Middle frontal gyrus (tissue), 1 donor: ENCODE measurements at regions not wholly inside any gene's neighbourhood (a gene's known extent, or its start where the extent isn't known, plus 50 kb on each side); places are given as distances from the start of the nearest gene placed in this dataset.

ENCODE experiments used
- DNase-seq: peaks from one replicate; pipeline ENCODE4 v3.0.0-alpha.2; 2015; ENCODE audit warnings: low spot score; ENCODE audit errors: extremely low spot score

DNA sequence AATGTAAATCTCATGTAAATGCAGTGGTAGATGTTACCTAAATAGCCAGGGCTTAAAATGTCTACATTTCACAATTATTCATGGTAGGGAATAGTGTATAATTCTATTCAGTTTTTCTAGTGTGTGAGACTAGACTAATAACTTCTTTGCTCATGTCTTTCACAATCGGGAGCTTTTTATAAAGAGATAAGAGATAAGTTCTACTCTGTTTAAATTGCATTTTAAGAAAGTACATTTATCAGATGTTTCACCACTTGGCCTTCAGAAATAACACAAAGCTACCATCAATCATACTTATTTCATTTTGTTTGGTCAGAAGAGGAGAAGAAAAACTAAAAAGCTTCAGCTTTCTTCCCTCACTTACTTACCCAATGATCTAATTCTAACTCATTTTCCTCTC is 725.5 kb upstream of the FLRT2 start:
- no peak for DNase-seq

DNA sequence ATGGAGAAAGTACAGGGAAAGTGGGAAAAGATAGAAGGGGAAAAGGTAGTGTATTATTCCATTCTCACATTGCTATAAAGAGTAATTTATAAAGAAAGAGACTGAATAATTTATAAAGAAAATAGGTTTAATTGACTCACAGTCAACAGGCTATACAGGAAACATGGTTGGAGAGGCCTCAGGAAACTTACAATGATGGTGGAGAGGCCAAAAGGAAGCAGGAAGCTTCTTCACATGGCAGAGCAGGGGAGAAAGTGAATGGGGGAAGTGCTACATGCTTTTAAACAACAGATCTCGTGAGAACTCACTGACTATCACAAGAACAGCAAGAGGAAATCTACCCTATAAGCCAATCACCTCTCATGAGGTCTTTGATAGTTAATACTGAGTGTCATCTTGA is 725.0 kb upstream of the FLRT2 start:
- DNase-seq, result no peak

- no peak for DNase-seq
Measured at GRCh38 chr14:84806181-84806580, 723.8 kb upstream of the FLRT2 start.

DNA sequence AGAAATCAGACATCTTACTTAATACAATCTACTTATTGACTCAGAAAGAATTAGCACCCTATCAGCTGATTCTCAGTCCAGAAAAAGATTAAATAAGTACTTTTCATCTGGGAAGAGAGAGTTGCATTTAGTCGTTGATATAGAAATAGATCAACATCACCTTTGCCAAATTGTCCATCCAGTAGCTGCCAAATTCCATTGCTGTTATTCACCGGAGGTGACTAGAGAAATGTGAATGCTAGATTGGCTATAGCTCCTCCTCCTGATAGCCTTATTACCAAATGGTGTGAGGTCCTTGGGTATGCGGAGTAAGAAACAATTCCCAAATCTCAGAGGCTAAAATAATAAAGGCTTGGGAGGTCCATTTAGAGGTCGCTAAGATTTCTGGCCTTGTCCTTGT is 723.3 kb upstream of the FLRT2 start:
- DNase-seq, result no peak

DNA sequence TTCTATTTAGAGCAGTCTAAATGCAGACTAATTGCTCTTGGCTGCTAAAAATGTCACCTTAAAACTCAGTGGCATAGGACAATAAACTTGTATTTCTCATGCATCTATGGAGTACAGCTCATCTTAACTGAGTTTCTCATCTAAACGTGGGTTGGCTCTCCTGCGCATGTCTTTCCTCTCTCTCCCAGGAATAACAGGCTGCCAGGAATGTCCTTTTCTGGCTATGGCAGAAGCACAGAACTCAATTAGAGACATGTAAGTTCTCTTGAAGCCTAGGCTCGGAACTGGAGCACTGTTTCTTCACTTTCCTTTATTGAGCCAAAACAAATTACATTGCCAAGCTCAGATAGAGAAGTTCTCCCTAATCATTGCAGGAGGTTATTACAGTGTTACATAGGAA is 722.3 kb upstream of the FLRT2 start:
- no peak for DNase-seq

DNA sequence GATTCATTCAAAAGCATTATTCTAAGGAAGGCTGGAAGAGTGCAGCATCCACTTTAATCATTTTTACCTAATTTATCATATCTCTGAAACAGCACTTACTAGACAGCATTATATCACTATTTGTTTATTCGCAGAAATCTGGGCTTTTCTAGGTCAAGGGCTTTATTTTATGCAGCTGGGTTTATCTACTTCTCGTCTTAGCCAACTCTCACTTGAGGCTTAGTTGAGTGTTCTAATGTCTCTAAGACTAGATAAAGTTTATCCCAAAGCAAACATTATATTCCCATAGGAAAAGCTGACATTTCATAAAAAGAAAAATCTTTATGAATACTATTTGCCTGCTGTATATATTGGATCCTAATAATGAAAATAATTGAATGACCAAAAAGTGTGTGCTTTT is 720.8 kb upstream of the FLRT2 start:
- no peak for DNase-seq

GRCh38 chr14:84814391-84814790 is 715.6 kb upstream of the FLRT2 start:
- DNase-seq, result no peak

DNA sequence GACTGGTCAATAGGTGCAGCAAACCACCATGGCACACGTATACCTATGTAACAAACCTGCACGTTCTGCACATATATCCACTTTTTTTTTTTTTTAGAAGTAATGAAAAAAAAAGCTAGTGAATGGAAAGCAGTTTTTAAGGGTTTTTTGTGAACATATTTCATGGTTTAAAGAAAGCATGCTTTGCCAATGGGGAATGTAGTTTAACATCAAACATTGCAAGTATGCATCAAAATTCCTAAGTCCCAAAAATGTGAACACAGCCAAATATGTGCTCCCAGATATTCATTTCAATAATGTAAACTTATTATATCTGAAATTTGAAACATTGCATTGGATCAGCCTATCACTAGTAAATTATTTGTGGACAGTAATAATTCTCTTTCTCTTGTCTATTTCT is 710.4 kb upstream of the FLRT2 start:
- no peak for DNase-seq

DNA sequence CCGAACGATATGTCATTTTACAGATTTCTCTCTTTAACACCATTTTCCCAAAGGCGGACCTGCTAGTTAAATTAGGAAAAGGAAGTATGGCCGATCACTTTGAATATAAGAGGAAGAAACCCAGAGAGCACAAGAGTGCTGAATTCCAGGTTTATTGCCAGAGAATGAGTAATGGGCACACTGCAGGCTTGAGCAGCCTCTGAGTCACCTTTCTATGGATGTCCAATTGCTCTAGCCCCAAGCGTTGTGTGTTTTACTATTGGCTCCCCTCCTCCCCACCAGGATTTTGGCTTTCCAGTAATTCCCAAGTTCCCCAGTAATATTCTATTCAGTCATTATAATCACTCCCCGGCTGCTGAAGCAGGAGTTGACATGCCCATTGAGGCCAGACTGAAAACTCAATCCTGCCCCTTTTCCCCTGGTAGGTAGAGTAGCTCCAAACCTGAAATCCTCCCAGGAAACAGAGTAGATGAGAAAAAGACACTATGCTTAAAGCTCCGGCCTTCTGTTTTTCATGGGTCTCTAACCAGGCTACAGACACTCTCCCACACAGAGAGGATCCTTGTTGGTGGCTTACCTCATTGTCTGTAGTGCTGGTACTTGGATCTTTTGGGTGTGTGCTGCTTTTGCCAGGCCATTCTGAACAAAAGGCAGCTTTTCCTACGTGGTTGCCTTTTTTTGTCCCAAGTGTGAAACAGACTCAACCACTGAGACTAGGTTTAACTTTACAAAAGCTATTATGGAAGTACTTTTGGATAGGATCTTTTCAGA is 704.3 kb upstream of the FLRT2 start:
- no peak for DNase-seq

DNA sequence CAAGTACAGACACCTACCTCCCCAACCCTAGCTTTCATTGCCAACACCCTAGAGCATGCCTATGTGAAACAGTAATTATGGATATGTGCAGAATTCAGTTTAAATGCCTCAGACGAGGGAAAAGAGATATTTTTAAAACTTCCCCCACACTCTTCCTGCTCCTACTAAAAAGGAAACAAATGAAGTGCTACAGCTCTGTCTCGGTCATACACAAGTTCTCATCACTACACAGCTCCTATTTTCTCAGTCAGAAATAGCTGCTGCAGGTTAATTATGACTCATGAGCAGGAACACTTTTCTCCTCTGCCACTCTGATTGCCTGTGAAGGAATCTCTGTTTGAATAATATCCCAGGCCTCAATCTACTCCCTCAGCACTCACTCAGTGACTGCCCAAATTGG is 703.6 kb upstream of the FLRT2 start:
- no peak for DNase-seq

GRCh38 chr14:84850595-84850994 is 679.3 kb upstream of the FLRT2 start:
- no peak for DNase-seq

- no peak for DNase-seq
Measured at GRCh38 chr14:84856751-84857534, 673.0 kb upstream of the FLRT2 start.

DNA sequence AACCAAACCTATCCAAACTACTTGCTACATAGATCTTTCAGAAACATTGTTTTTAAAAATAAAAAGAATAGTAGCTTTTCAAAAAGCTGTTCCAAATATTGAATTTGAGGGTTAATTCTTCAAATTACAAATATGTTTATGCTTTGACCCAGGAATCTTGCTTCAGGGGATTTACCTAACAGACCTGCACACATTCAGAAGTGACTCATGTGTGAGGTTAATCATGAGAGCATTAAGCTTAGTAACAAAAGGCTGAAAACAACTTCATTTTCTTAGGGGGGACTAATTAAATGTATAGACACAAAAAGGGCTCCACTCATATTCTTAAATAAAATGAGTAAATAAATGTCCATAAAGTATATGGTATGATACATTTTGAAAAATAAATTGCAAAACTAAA is 672.4 kb upstream of the FLRT2 start:
- no peak for DNase-seq

DNA sequence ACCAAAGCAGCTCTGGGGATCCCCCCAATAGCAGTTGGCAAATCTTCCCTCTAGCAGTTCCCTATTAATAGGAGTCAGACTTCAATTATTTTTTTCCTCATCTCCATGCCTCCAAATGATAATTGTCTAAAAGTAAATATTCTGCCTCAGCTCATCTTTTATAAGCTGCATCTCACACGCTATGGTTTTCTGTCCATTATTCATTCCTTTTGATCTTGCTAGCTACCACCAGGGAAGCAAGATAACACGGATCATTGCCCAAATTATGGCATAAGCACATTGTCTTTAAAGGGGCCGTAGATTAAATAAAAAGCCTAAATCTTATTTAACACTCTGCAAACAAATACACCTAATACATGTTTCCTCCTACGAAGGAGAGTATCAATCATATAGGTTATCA is 670.8 kb upstream of the FLRT2 start:
- no peak for DNase-seq

DNA sequence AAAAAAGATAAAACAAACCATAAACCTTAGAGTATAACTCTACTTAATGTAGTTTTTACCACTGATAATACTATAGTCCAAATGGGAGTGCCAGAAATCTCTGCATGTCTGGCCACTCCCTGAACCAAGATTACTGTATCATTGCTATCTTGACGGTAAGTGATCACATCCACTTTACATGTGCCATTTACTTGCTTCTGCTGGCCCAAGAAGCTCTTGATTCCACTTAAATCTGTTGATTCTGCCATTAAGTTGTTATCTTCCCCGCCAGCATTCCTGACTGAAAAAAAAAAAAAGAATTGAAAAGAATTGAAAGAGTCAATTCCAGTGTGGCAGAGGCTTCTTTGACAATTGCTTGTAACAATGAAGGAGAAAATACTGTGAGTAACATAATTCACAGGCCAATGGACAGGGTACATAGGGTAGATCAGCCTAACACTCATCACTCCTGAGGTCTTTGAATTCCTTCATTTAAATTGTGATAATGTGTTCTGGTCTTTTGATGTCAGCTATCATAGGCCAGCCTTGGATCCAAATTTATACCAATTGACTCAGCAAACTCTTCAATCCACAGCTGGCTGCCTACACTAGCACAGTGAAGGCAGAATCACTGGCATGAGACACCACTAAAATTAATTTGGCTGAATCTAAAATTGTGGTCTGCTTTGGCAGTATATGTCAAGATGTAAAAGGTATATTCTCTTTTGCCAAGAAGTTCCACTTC is 665.2 kb upstream of the FLRT2 start:
- no peak for DNase-seq

DNA sequence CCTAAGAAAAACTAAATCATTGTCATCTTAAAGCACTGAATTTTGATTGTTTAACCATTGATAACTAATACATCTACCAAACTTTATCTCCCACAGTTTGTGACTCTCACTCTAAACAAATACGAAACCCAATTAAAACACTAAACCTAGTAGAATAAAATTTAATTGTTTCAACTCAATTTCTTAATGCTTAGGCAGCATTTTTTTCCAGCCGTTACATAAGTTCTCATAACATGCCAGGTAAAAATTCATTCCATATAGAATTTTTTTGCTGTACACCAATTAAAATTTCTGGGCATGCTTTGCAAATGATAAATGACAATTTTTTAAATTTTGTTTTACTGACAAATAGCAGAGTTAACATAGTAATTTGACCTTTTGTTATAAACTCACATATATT is 658.2 kb upstream of the FLRT2 start:
- DNase-seq, result no peak

DNA sequence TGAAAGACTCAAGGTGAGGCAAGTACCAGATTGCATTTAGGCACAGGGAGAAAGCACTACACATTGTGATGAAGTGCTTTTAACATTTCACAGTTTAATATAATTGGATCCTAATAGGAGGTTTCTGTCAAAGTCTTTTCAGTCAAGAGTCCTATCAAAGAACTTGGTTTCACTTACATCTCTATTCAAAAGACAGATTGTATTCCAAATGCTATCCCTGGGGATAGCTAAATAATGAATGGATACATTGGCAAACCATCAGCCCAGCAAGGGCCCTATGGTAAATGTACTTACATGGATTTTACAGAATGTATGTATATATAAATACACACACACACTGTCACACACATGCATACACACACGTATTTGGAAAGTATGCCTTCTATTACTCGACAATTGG is 655.5 kb upstream of the FLRT2 start:
- DNase-seq, result no peak

DNA sequence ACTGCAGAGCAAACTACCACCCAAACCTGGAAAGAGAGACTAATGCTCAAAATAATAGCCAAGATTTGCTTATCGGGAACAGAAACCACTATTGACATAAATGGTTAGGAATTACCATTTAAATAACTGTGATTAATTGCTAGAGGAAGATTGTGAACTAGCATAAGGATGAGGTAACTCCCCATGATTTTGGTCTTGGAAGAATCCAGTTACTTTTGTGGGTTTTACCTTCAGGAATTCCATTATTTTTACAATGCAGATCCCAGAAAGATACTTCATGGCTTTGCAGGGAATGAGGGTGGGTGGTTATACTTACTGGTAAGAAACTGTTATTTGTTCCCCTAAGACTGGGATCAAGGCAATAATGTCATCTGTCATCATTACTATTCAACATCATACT is 652.9 kb upstream of the FLRT2 start:
- DNase-seq, result no peak

GRCh38 chr14:84882830-84883229 is 647.1 kb upstream of the FLRT2 start:
- no peak for DNase-seq

GRCh38 chr14:84885061-84885460 is 644.9 kb upstream of the FLRT2 start:
- no peak for DNase-seq

- DNase-seq, result no peak
Measured at GRCh38 chr14:84891404-84891803, 638.5 kb upstream of the FLRT2 start.

DNA sequence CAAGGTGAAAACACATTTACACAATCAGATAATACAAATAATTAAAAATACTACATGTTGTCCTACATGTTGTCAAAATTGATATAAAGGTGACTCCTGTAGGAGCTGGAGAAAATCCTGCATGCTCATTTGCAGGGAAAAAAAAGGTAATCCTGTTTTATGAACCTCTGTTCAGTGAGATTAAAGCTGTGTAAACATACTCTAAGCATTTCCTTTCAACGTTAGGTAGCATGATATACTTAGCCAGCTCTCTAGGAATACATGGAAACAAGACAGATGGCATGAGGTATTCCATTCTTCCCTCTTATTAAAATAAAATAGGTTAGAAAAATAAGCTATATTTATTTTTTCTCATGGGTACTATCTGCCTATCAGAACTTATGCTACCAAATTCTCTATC is 635.7 kb upstream of the FLRT2 start:
- DNase-seq, result no peak
